Ovary (tissue), 7 donors: ENCODE measurements at regions not wholly inside any gene's neighbourhood (a gene's known extent, or its start where the extent isn't known, plus 50 kb on each side); places are given as distances from the start of the nearest gene placed in this dataset.

Experiments
- DNase-seq, 5 donors: peaks; one replicate each; pipeline ENCODE4 v3.0.0-alpha.2; 2019 to 2020
- H3K27ac ChIP-seq, 2 donors: fragments of 200-600 bp; one replicate each; pipeline versions ENCODE4 v1.5.1 to v1.8.0; 2019 to 2022
- H3K27me3 ChIP-seq: fragments of 200-600 bp; one replicate; pipeline ENCODE4 v1.8.0; 2022
- H3K36me3 ChIP-seq: fragments of 200-600 bp; sonication (generic); one replicate; pipeline ENCODE4 v1.5.1; 2019
- H3K4me1 ChIP-seq: one replicate; pipeline ENCODE4 v1.8.1; 2013; ENCODE audit warnings: mild to moderate bottlenecking, moderate library complexity; ENCODE audit not compliant: insufficient read depth
- H3K4me3 ChIP-seq: fragments of 200-600 bp; sonication (generic); one replicate; pipeline ENCODE4 v1.5.1; 2017
- H3K9me3 ChIP-seq, 2 donors: fragments of 200-600 bp in 1 of 2; sonication (generic) in 1 of 2; one replicate each; pipeline versions ENCODE4 v1.5.1 to v1.8.1; 2013 to 2019; ENCODE audit warnings: mild to moderate bottlenecking in 1 of 2, moderate library complexity in 1 of 2
- CTCF ChIP-seq, 3 donors: fragments of 450-650 bp in 2 of 3; fragments of 200-600 bp in 1 of 3; IDR thresholded peaks; one replicate each; pipeline versions ENCODE4 v1.5.1 to v1.8.0; 2016 to 2022; ENCODE audit warnings: antibody characterized with exemption in 3 of 3, mild to moderate bottlenecking in 1 of 3
- EP300 ChIP-seq: sonication (generic); formaldehyde crosslinking; IDR thresholded peaks from one replicate; pipeline ENCODE4 v1.6.1; 2017; ENCODE audit warnings: antibody characterized with exemption
- POLR2A ChIP-seq: fragments of 450-650 bp; IDR thresholded peaks from one replicate; pipeline ENCODE4 v1.6.1; 2017; ENCODE audit warnings: antibody characterized with exemption, mild to moderate bottlenecking, moderate library complexity
- WGBS, 3 donors: extraction: QIAGEN DNeasy Blood & Tissue Kit in 1 of 3; methylation state at CpG; one replicate each; pipeline versions ENCODE4 v1.1.5 to v1.1.7; 2013 to 2017; 5-methylcytosine and 5-hydroxymethylcytosine counted together
- intact Hi-C, 4 donors: fragments of 100-400 bp; cut with DNase I; formaldehyde crosslinking; loops; one replicate each; pipeline versions ENCODE4 v1.11.0 to v1.15.1; 2022 to 2023
- donor health status: DM: no; HTN: no; CAD: no; lungs with moderate emphysema.
- donor health status: DM: no; HTN: no; CAD: no.
- donor health status: Bipolar disorder and iron deficiency.
- donor health status: DM: no; HTN: no; CAD: no.
- donor health status: DM: yes; HTN: yes; CAD: no.

GRCh38 chr7:16130111-16131110, 290.9 kb downstream of the CRPPA start:
- H3K27me3 ChIP-seq = no peaks in the 10 kb centered on the region
- intact Hi-C loops = no loop called here

DNA sequence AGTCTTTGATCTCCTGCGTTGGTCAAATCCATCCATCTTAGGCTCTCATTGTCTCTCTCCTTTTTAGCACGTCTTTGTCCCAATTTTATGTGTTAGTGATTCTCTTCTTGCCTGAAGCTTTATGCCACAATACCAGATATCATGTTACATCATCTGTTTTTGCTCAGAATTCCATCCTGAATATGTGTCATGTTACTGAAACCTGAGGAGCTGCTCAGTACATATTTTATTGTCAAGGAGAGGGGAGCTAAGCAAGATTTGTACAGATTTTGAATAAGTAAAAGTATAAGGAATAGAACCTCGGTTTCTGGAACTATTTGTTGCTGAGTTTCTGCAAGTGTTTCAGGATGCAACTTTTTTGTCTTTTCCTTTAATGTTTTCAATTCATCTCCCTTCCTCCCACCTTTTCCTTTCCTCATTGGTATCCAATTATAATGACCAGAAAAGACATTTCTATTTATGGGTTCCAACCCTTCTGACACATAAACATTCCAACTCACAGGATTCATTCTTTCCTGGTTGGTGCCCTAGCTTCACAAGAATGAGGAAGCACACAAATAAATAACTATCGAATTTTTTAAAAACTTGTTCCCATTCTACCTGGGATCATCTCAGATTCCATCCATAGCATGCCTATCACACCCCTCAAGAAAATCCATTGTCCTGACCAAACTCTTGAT, 291.8 kb downstream of the CRPPA start:
- intact Hi-C loops = no loop called here
- WGBS, 3 donors = 55 to 58% (median 55%) methylated on average over 4 of the region's 4 CpGs
- no peaks in the 10 kb centered on the region for H3K9me3 ChIP-seq
- no peaks in the 10 kb centered on the region for H3K36me3 ChIP-seq
- no peak for DNase-seq
- no peaks in the 10 kb centered on the region for H3K27me3 ChIP-seq
- H3K4me1 ChIP-seq = no peaks in the 10 kb centered on the region
- no peak for TF ChIP-seq EP300
- TF ChIP-seq CTCF (IDR thresholded peaks at IDR 0.05) = no peak
- no peak overlapping the region for H3K27ac ChIP-seq
- no peak overlapping the region for H3K4me3 ChIP-seq

More at GRCh38 chr7:16130111-16131110, 290.9 kb downstream of the CRPPA start:
- H3K4me3 ChIP-seq = no peak overlapping the region
- DNase-seq = no peak
- no peaks in the 10 kb centered on the region for H3K36me3 ChIP-seq
- H3K9me3 ChIP-seq = no peaks in the 10 kb centered on the region
- TF ChIP-seq CTCF (IDR thresholded peaks at IDR 0.05) (no peak), POLR2A (no peak), EP300 (no peak)
- H3K4me1 ChIP-seq = no peaks in the 10 kb centered on the region
- WGBS, 3 donors = 42 to 51% (median 44%) methylated on average over 1 of the region's 1 CpG
- no peak overlapping the region for H3K27ac ChIP-seq

DNA sequence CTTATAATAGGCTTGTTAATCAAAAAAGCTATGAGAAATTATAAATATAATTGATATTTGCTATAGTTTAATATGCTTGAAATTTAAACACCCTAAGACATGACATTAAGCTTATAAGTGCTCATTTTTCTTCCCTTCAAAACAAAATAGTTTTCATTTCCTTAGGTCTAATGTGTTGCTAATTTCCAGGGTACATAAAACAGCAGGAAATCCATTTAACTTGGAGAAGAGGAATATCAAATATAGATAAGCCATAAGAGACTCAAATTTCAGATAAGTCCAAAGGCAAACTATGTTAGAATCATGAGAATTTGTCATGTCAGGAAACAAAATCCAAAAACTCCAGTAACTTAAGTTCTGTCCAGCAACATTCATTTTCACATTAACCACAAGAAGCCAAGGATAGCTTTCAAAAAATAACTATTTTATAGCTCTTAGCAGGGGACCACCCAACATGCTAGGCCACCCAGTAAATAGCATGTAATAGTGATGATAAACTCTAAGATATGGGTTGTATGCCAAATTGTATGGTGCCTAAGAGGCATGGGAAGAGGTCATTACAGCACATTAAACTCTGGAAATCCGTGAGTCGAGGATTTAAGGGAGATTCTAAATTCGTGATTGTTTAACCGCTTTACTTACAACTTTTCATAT, 298.1 kb downstream of the CRPPA start:
- DNase-seq = no peak
- no peaks in the 10 kb centered on the region for H3K36me3 ChIP-seq
- intact Hi-C loops = no loop called here
- 92 to 97% (median 93%) methylated on average over 4 of the region's 4 CpGs for WGBS, 3 donors
- H3K4me3 ChIP-seq = no peak overlapping the region
- H3K4me1 ChIP-seq = no peaks in the 10 kb centered on the region
- no peak for TF ChIP-seq POLR2A
- no peak for TF ChIP-seq EP300
- TF ChIP-seq CTCF (IDR thresholded peaks at IDR 0.05) = no peak
- H3K9me3 ChIP-seq = no peaks in the 10 kb centered on the region
- no peaks in the 10 kb centered on the region for H3K27me3 ChIP-seq
- H3K27ac ChIP-seq = no peak overlapping the region

GRCh38 chr7:16121876-16122390, 299.4 kb downstream of the CRPPA start:
- intact Hi-C loops = no loop called here
- Histone ChIP-seq H3K4me3 (no peak overlapping the region), H3K27me3 (no peaks in the 10 kb centered on the region), H3K36me3 (no peaks in the 10 kb centered on the region), H3K27ac (no peak overlapping the region), H3K9me3 (no peaks in the 10 kb centered on the region), H3K4me1 (no peaks in the 10 kb centered on the region)
- DNase-seq = no peak
- TF ChIP-seq EP300 (no peak), POLR2A (no peak), CTCF (IDR thresholded peaks at IDR 0.05) (no peak)
- 93 to 96% (median 95%) methylated on average over 3 of the region's 3 CpGs for WGBS, 3 donors
